HCT116 (cell line): ENCODE measurements at regions not wholly inside any gene's neighbourhood (a gene's known extent, or its start where the extent isn't known, plus 50 kb on each side); places are given as distances from the start of the nearest gene placed in this dataset.

Experiments used
- ATAC-seq: fragments of 200-7000 bp; cut with Tn5 transposase; 2 replicates; pipeline ENCODE4 v1.9.1; 2020; ENCODE audit warnings: mild to moderate bottlenecking, moderate library complexity
- BruUV-seq: library from RNA; stranded (reverse); fragments of 400-500 nt; replicated peaks from 2 replicates; lab custom pipeline; 2021; lab: Mats Ljungman, UMichigan
- CTCF ChIA-PET: fragments of 300-600 bp; sonication (Branson Sonifier 250); formaldehyde crosslinking; loops from one replicate; lab custom pipeline; 2021; ENCODE audit warnings: antibody characterized with exemption; lab: Charles Lee
- POLR2A ChIA-PET: fragments of 300-600, 350-600 bp; sonication (Branson Sonifier 250); formaldehyde crosslinking; loops from one replicate; lab custom pipeline; 2021; ENCODE audit warnings: antibody characterized with exemption; lab: Charles Lee
- RAD21 ChIA-PET, 2 experiments: fragments of 300-600 bp; sonication (Branson Sonifier 250); formaldehyde crosslinking; loops; one replicate each; lab custom pipeline; 2023; ENCODE audit warnings: low total read pairs in 2 of 2; ENCODE audit not compliant: uncharacterized antibody in 2 of 2, unreplicated experiment in 2 of 2, low non-redundant PET in 1 of 2; lab: Charles Lee
- DNase-seq: peaks from one replicate; pipeline ENCODE4 v3.0.0-alpha.2; 2010; ENCODE audit warnings: low read depth, low spot score
- H2AFZ ChIP-seq: fragments of 200-600 bp; shearing (Covaris generic), sonication (generic); 2 replicates; pipeline ENCODE4 v1.6.1; 2017; ENCODE audit warnings: low read depth, mixed run types, mixed read lengths, antibody characterized with exemption, low read length; ENCODE audit not compliant: poor library complexity, severe bottlenecking
- H3K27ac ChIP-seq: 2 replicates; pipeline ENCODE4 v1.5.1; 2012; ENCODE audit warnings: low read depth, low read length
- H3K27me3 ChIP-seq: fragments of 200-600 bp; sonication (generic); 2 replicates; pipeline ENCODE4 v1.6.1; 2016; ENCODE audit warnings: mixed run types, low read length, mixed read lengths; ENCODE audit not compliant: insufficient read depth
- H3K36me3 ChIP-seq, 2 experiments: fragments of 200-500 bp in 1 of 2; fragments of 200-600 bp in 1 of 2; sonication (Bioruptor generic) in 1 of 2; sonication (generic) in 1 of 2; 2 replicates each; pipeline versions ENCODE4 v1.5.1 to v1.6.1; 2014 to 2016; ENCODE audit warnings: low read length in 2 of 2, inconsistent platforms in 1 of 2, mixed read lengths in 1 of 2, mixed run types in 1 of 2; ENCODE audit not compliant: insufficient read depth in 2 of 2, control insufficient read depth in 1 of 2
- H3K4me1 ChIP-seq, 2 experiments: fragments of 200-600 bp in 1 of 2; sonication (generic) in 1 of 2; 2 replicates each; pipeline versions ENCODE4 v1.5.1 to v1.6.1; 2012 to 2017; ENCODE audit warnings: low read length in 2 of 2, inconsistent platforms in 1 of 2, mild to moderate bottlenecking in 1 of 2, mixed read lengths in 1 of 2, mixed run types in 1 of 2, moderate library complexity in 1 of 2; ENCODE audit not compliant: insufficient read depth in 2 of 2, control insufficient read depth in 1 of 2
- H3K4me2 ChIP-seq: fragments of 200-600 bp; sonication (generic); 2 replicates; pipeline ENCODE4 v1.6.1; 2017; ENCODE audit warnings: mixed run types, low read length, mixed read lengths
- H3K4me3 ChIP-seq, 2 experiments: fragments of 200-600 bp in 1 of 2; sonication (generic) in 1 of 2; replicated peaks in 1 of 2; 2 replicates each; pipeline ENCODE4 v1.5.1; 2011 to 2016; ENCODE audit warnings: low read length in 2 of 2, control low read depth in 1 of 2, low read depth in 1 of 2, mild to moderate bottlenecking in 1 of 2, mixed read lengths in 1 of 2, mixed run types in 1 of 2
- H3K79me2 ChIP-seq: fragments of 200-600 bp; sonication (generic); 2 replicates; pipeline ENCODE4 v1.6.1; 2017; ENCODE audit warnings: mild to moderate bottlenecking, mixed run types, low read length, moderate library complexity, mixed read lengths; ENCODE audit not compliant: insufficient read depth
- H3K9ac ChIP-seq: fragments of 200-600 bp; sonication (generic); 2 replicates; pipeline ENCODE4 v1.6.1; 2016; ENCODE audit warnings: low read length, mixed read lengths
- H3K9me2 ChIP-seq: fragments of 200-600 bp; sonication (generic), shearing (Covaris generic); 2 replicates; pipeline ENCODE4 v1.6.1; 2017; ENCODE audit warnings: mixed run types, mild to moderate bottlenecking, moderate library complexity; ENCODE audit not compliant: insufficient read depth
- H3K9me3 ChIP-seq, 2 experiments: fragments of 200-500 bp in 1 of 2; fragments of 200-600 bp in 1 of 2; sonication (Bioruptor generic) in 1 of 2; sonication (generic) in 1 of 2; 2 replicates each; pipeline ENCODE4 v1.6.1; 2014 to 2017; ENCODE audit warnings: low read length in 2 of 2, mixed read lengths in 2 of 2, inconsistent platforms in 1 of 2, low read depth in 1 of 2, mild to moderate bottlenecking in 1 of 2, mixed run types in 1 of 2, moderate library complexity in 1 of 2; ENCODE audit not compliant: control insufficient read depth in 1 of 2, insufficient read depth in 1 of 2
- H4K20me1 ChIP-seq: fragments of 200-600 bp; sonication (generic), shearing (Covaris generic); 2 replicates; pipeline ENCODE4 v1.6.1; 2017; ENCODE audit warnings: mixed run types, mild to moderate bottlenecking, moderate library complexity; ENCODE audit not compliant: insufficient read depth
- CEBPB ChIP-seq: IDR thresholded peaks from 2 replicates; pipeline ENCODE4 v1.6.1; 2012; ENCODE audit warnings: low read depth
- EGR1 ChIP-seq: IDR thresholded peaks from 2 replicates; pipeline ENCODE4 v1.6.1; 2012; ENCODE audit warnings: low read depth
- EZH2 ChIP-seq: fragments of 200-600 bp; sonication (generic); IDR thresholded peaks from 2 replicates; pipeline ENCODE4 v1.6.1; 2017; ENCODE audit warnings: antibody characterized with exemption, mixed run types
- EZH2phosphoT487 ChIP-seq: fragments of 200-600 bp; IDR thresholded peaks from 2 replicates; pipeline ENCODE4 v1.6.1; 2018; ENCODE audit warnings: antibody characterized with exemption, borderline replicate concordance
- FOSL1 ChIP-seq: IDR thresholded peaks from 2 replicates; pipeline ENCODE4 v1.6.1; 2012; ENCODE audit warnings: low read depth
- JUND ChIP-seq: IDR thresholded peaks from 2 replicates; pipeline ENCODE4 v1.6.1; 2012
- MAX ChIP-seq: IDR thresholded peaks from 2 replicates; pipeline ENCODE4 v1.6.1; 2012
- POLR2AphosphoS5 ChIP-seq: IDR thresholded peaks from 2 replicates; pipeline ENCODE4 v1.6.1; 2011; ENCODE audit warnings: mild to moderate bottlenecking, low read depth, low read length, moderate library complexity
- RAD21 ChIP-seq: IDR thresholded peaks from 2 replicates; pipeline ENCODE4 v1.6.1; 2012; ENCODE audit warnings: low read depth, mild to moderate bottlenecking
- SIN3A ChIP-seq: IDR thresholded peaks from 2 replicates; pipeline ENCODE4 v1.6.1; 2012; ENCODE audit warnings: low read depth
- SP1 ChIP-seq: IDR thresholded peaks from 2 replicates; pipeline ENCODE4 v1.6.1; 2012; ENCODE audit warnings: low read depth
- SRF ChIP-seq: IDR thresholded peaks from 2 replicates; pipeline ENCODE4 v1.6.1; 2012; ENCODE audit warnings: low read depth
- TCF7L2 ChIP-seq: IDR thresholded peaks from 2 replicates; pipeline ENCODE4 v1.7.0; 2011; ENCODE audit warnings: borderline replicate concordance, inconsistent platforms; ENCODE audit not compliant: insufficient read depth, insufficient read length; ENCODE audit errors: extremely low read depth
- YY1 ChIP-seq: IDR thresholded peaks from 2 replicates; pipeline ENCODE4 v1.6.1; 2011; ENCODE audit warnings: low read length, low read depth, moderate library complexity, mild to moderate bottlenecking; ENCODE audit not compliant: insufficient replicate concordance; ENCODE audit errors: extremely low read depth
- ZBTB33 ChIP-seq: IDR thresholded peaks from 2 replicates; pipeline ENCODE4 v1.6.1; 2011; ENCODE audit warnings: mild to moderate bottlenecking, low read length, moderate library complexity; ENCODE audit not compliant: insufficient replicate concordance; ENCODE audit errors: extremely low read depth
- ZFX ChIP-seq: fragments of 450-650 bp; IDR thresholded peaks from 2 replicates; pipeline ENCODE4 v1.6.1; 2017
- ZNF274 ChIP-seq: fragments of 200-500 bp; sonication (Bioruptor generic); IDR thresholded peaks from 2 replicates; pipeline ENCODE4 v1.6.1; 2014; ENCODE audit warnings: mild to moderate bottlenecking, low read depth, low read length, inconsistent platforms
- intact Hi-C: fragments of 100-400 bp; cut with micrococcal nuclease; formaldehyde crosslinking; loops from 2 replicates; pipeline ENCODE4 v1.10.0; 2022
- TF ChIP-seq, protein P1 (sequence below): IDR thresholded peaks from 2 replicates; pipeline ENCODE4 v1.6.1; 2012; ENCODE audit warnings: low read depth

DNA sequence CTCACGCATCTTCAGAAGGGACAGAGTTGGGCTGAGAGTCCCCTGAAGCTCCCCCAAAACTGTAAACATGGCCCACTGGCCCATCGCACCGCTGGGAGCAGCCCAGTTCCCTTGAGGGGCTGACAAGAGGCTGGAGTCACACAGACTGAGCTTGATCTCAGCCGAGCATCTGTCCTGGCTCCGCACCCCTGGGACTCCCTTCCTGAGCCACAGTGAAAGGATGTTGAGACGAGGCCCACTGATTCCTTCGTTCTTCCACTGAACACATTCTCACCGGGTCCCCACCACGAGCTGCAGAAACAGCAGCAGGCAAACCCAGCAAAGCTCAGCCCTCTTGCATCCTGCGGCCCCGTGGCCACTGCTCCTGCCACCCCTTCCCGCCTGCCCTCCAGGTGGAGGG is 145.9 kb upstream of the CIBAR2 start:
- Histone ChIP-seq H3K4me3 (no peak overlapping the region), H4K20me1 (no peaks in the 10 kb centered on the region), H3K4me2 (no peak overlapping the region), H3K4me1 (peaks cover 5 to 6% of the 10 kb centered on the region in 2 experiments; a peak in 3 of 4 replicates)
- intact Hi-C loops: no loop called here
- ATAC-seq: no peak
- TF ChIP-seq JUND: no peak
- no peak for TF ChIP-seq EGR1
- TF ChIP-seq ZFX: no peak
- no peak for TF ChIP-seq TCF7L2
- no peak for TF ChIP-seq ZNF274
- TF ChIP-seq MAX: no peak
- TF ChIP-seq SRF: no peak
- no peak for TF ChIP-seq ZBTB33
- no peak for TF ChIP-seq CEBPB
- TF ChIP-seq, protein P1, sequence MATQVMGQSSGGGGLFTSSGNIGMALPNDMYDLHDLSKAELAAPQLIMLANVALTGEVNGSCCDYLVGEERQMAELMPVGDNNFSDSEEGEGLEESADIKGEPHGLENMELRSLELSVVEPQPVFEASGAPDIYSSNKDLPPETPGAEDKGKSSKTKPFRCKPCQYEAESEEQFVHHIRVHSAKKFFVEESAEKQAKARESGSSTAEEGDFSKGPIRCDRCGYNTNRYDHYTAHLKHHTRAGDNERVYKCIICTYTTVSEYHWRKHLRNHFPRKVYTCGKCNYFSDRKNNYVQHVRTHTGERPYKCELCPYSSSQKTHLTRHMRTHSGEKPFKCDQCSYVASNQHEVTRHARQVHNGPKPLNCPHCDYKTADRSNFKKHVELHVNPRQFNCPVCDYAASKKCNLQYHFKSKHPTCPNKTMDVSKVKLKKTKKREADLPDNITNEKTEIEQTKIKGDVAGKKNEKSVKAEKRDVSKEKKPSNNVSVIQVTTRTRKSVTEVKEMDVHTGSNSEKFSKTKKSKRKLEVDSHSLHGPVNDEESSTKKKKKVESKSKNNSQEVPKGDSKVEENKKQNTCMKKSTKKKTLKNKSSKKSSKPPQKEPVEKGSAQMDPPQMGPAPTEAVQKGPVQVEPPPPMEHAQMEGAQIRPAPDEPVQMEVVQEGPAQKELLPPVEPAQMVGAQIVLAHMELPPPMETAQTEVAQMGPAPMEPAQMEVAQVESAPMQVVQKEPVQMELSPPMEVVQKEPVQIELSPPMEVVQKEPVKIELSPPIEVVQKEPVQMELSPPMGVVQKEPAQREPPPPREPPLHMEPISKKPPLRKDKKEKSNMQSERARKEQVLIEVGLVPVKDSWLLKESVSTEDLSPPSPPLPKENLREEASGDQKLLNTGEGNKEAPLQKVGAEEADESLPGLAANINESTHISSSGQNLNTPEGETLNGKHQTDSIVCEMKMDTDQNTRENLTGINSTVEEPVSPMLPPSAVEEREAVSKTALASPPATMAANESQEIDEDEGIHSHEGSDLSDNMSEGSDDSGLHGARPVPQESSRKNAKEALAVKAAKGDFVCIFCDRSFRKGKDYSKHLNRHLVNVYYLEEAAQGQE: no peak
- no peak for TF ChIP-seq FOSL1
- TF ChIP-seq RAD21: no peak
- no peak for TF ChIP-seq POLR2AphosphoS5
- no peak for TF ChIP-seq YY1
- no peak for TF ChIP-seq SP1
- TF ChIP-seq EZH2phosphoT487: no peak
- no peak for TF ChIP-seq SIN3A
- TF ChIP-seq EZH2: no peak
- TF ChIP-seq, all 23 proteins: peak for 0
- Histone ChIP-seq H3K9me3 (no peaks in the 10 kb centered on the region), H3K36me3 (no peaks in the 10 kb centered on the region), H2AFZ (no peak overlapping the region), H3K27me3 (no peaks in the 10 kb centered on the region), H3K9ac (no peak overlapping the region), H3K27ac (no peak overlapping the region), H3K9me2 (no peaks in the 10 kb centered on the region), H3K79me2 (no peaks in the 10 kb centered on the region)
- DNase-seq: no peak
- POLR2A ChIA-PET: interaction anchor here (0.6 kb wide), 1 partner anchor 354 kb away, joined by 5 read pairs; no protein-coding TSS in a partner anchor
- no TSS peak for BruUV-seq
- CTCF ChIA-PET: interaction anchor here (1.1 to 2.2 kb wide), 2 partner anchors 10 to 13 kb away, joined by 3 to 8 read pairs; no protein-coding TSS in a partner anchor
- RAD21 ChIA-PET: no interaction called here
